Upper lobe of left lung (tissue), 4 donors: ENCODE measurements at regions not wholly inside any gene's neighbourhood (a gene's known extent, or its start where the extent isn't known, plus 50 kb on each side); places are given as distances from the start of the nearest gene placed in this dataset.

Experiments used
- CTCF ChIP-seq, 6 experiments: fragments of 450-650 bp in 4 of 6; fragments of 200-600 bp in 2 of 6; sonication (generic) in 2 of 6; IDR thresholded peaks; one replicate each; pipeline ENCODE4 v1.5.1; 2016 to 2019; ENCODE audit warnings: antibody characterized with exemption in 6 of 6
- POLR2AphosphoS5 ChIP-seq, 2 donors: sonication (generic); formaldehyde crosslinking; IDR thresholded peaks; one replicate each; pipeline ENCODE4 v1.5.1; 2017; ENCODE audit warnings: antibody characterized with exemption in 2 of 2

GRCh38 chr7:42400211-42400772, 163.3 kb upstream of the GLI3 start:
- TF ChIP-seq CTCF (IDR thresholded peaks at IDR 0.05): no peak
- TF ChIP-seq POLR2AphosphoS5 (IDR thresholded peaks at IDR 0.05): no peak
